GM19043 (cell line): ENCODE measurements at regions not wholly inside any gene's neighbourhood (a gene's known extent, or its start where the extent isn't known, plus 50 kb on each side); places are given as distances from the start of the nearest gene placed in this dataset.
A peak's percentile ranks its signal among the peaks of the same experiment; 100 is the strongest.

Experiments used
- ATAC-seq: cut with Tn5 transposase; IDR thresholded peaks from one replicate; pipeline ENCODE4 v1.9.1; 2021; ENCODE audit warnings: low read depth; ENCODE audit not compliant: unreplicated experiment

DNA sequence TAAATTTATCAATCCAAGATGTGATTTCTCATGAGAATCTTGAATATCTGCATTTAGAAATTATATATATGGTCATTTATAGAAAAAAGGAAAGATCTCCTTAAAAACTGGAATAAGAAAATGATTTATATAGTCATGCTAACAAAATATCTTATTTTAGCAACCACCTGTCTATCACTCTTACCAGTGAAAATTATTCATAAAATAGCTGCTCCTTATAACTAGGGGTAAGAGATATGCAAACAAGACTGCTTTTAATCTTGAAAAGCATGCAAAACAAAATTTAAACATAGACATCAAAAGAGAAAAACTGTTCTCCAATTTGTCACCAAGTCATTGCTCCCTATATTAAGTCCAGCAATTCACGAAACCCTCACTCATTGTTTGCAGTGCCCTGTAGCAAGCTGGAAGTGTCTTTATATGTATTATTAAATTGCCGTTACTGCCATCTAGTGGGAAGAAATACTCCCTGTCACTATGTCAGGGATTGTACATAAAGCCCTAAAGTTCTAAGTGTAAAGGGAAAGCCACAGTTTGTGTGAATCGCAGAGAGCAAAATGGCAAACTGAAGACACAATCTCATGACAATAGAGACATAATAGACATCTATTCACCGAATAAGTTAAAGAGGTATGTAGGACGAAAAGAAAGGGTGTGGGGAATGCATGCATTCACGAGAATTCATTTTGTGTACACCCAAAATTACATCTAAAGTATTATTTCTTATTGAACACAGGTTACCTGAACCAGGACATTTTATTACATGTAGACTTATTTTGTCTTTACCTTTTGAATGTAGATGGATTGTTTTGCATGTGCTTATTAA is 600.5 kb downstream of the USP25 start:
- peak; percentile 85 for ATAC-seq

DNA sequence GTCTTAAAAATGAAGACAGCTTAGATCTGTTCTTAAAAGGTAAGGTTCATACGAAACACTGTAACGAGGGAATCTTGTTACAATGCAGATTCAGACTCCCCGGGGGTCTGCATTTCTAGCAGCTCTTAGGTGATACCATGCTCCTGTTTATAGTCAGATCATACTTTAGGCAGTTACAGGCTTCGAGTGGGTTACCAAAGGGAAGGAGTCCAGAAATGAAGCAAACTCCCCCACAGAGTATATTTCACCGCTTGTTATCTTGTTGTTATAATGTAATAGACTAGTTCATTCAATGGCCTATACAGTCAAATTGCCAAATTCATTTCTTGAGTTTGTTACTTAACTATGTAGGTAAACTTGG is 601.1 kb downstream of the USP25 start:
- no peak for ATAC-seq

DNA sequence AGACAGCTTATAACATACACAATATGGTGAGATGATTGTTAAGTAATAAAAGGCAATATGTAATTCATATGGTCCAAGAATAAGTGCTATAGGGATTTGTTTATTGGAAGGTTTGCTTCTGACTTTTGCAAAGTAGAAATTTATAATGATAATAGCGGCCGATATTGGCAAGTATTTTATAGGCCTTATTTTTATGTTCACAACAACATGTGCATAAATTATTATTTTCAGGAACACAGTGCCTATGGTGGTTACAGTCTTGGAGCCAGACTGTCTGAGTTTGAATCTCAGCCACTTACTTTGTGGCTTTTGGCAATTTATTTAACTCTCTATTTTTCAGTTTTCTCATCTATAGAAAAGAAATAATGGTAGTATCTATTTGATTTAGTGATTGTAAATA is 607.5 kb downstream of the USP25 start:
- ATAC-seq: no peak

DNA sequence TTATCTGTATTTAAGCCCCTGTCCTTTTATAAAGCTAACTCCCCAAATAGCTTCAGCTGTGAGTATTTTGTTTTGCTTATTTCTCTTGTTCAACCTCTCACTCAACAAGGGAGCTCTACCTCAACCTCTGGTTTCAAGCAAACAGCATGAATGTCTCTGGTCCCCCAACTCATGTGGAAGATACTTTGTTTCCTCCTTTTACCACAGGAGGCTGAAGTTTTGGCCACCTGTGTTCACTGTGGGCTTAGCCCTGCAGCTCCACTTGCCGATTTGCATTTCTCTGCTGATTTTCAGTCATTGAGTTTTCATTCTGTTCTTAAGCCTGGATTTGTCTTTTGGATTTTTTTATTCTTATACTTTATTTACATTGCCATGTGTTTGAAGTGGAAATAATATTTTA is 613.1 kb downstream of the USP25 start:
- ATAC-seq: no peak

DNA sequence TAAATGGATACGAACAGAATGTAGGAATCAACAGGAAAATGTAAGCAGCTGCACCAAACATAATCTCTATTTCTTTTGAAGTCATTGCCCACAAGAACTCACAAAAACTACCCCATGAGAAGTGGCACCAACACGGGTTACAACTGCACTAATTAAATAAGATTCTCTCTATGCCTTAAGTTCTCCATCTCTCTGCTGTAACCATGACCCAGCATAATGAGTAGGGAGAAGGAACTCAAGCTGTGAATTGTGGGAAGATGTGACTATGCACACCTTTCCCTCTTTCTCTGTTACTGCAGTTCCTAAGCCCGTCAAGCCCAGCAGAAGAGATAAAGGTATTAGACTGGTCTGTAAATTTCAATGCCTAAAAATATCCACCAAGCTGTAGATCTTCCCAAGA is 614.0 kb downstream of the USP25 start:
- ATAC-seq: no peak

DNA sequence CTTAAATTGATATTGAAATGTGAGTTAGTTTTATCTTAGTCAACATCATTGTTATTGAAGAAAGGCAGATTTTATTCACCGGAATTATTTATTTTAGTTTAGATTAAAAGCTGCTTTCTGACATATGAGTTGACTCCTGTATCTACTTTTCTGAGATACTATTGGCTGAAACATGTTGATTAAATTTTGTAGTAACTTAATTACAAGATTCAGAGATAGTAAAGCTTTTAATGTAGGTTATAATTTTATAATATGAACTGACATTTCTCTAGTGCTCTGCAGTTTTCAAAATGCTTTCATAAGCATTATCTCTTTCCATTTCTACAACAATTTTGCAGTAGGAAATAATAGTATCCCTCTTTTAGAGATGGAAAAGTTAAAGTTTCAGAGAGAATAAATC is 616.0 kb downstream of the USP25 start:
- no peak for ATAC-seq

DNA sequence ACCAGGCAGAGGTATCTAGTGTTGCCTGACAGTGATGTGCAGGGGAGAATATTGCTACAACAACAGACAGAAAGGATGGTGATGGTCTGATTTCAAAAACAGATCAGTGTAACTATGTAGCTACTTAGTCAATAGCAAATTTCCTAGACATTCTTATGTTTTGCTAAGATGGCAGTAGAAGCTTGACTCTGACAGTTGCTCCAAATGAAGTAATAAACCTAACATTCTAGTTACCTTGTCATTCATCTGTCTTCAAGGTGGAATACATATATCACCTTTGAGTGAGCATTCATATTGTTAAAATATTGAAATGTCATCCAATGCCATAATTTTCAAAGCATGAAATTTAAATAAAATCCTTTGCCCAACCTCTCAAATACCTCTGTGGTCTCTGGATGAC is 617.4 kb downstream of the USP25 start:
- no peak for ATAC-seq

DNA sequence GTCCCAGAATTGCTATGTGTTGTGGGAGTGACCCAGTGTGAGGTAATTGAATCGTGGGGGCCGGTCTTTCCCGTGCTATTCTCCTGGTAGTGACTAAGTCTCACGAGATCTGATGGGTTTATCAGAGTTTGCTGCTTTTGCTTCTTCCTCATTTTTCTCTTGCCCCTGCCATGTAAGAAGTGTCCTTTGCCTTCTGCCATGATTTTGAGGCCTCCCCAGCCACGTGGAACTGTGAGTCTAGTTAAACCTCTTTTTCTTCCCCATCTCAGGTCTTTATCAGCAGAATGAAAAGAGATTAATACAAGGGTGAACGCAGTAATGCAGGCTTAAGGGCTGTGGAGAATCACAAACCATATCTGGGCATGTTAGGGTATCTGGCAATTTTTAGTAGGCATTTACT is 624.0 kb downstream of the USP25 start:
- no peak for ATAC-seq

DNA sequence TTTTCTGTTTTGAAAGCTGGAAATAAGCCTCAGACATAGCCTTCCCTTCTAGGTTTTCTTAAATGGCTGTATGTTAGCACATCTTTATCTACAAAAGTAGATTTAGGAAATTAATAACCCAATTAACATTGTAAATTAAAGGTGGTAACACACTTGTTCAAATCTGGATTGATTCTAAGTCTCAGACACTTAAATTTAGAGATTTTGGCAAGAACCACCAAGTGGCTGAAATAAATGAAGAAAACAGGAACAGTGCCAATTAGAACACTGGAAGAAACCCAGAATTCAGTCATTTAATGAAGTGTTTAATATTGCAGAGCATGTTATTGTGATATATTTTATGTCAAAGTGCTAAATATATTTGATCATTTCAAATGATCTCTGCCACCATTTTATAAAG is 628.2 kb downstream of the USP25 start:
- ATAC-seq: no peak

DNA sequence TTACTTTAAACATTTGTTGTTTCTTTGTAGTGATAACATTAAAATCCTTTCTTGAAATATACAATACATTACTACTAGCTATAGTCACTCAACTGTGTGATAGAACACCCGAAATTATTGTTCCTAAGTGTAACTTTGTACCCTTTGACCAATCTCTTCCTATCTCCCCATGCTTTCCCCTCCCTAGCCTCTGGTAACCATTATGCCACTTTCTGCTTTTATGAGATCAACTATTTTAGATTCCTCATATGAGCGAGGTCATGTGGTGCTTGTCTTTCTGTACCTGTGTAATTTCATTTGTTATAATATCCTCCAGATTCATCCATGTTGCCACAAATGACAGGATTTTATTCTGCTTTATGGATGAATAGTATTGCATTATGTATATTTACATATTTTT is 629.0 kb downstream of the USP25 start:
- ATAC-seq: no peak

DNA sequence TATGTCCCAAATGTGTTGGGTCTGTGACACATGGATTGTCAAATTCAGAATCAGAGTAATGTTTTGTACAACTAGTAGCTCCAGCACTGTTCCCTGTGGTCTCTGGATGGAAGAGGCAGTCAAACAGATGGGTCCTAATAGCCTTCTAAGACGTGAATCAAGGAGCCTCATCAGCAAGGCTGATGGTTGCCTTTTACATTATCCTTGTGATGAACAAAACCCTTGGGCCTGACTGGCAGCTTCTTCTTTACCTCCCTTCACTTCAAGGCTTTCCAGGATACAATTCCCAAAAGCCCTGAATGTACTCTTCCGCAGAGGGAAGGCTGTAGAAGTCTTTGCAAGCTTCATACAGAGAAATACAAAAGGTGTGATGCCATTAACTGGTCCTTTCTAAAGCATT is 633.3 kb downstream of the USP25 start:
- ATAC-seq: no peak

DNA sequence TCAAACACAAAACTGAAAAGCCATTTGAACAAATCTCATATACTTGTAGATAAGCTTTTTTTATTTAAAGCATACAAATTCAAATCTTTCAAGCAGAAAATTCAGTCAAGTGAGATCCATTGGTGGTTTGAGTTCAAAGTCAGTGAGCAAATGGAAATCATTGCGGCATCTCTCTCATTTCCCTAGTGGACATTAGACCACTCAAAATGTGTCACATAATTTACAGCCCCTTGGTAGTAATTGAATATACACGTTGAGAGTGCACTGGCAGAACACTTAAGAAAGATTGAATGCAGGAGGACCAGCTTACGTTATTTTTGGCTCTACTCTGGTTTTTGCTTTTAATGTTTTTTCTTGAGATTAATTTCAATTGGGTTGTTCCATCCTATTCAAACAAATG is 633.7 kb downstream of the USP25 start:
- no peak for ATAC-seq

DNA sequence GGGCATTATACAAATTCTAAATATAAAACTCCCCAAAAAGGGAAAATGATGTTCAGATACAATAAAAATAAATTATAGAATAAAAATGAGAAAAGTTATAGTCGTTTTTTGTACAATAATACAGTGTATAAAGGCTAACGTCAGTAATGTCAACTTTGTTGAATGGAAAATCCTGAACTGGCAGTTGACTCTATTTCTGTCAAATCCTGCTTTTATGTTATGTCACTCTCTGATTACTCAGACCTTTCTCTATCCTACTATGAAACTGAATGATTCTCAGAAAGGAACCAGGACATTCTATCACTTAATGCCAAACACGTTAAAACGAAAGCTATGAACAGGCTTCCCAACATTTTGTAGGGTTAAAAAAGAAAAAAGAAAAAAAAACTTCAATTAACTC is 636.4 kb downstream of the USP25 start:
- ATAC-seq: no peak

DNA sequence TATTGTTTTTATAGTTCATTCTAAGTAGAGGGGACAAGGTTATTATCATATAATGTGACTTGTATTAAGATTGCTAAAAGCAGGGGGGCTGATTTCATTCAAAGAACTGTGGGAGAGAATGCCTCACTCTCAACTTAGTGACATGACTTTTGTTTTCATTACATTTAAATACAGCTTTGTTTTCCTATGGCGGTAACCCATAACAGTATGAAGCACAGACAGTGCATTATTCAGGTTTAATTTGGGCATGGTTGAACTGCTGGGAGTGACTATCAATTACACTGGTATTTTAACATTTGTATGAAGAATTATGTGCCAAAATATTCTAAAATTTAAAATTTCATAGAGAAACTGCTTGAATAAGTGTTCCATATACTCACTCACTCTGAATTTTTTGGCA is 637.3 kb downstream of the USP25 start:
- ATAC-seq: no peak

DNA sequence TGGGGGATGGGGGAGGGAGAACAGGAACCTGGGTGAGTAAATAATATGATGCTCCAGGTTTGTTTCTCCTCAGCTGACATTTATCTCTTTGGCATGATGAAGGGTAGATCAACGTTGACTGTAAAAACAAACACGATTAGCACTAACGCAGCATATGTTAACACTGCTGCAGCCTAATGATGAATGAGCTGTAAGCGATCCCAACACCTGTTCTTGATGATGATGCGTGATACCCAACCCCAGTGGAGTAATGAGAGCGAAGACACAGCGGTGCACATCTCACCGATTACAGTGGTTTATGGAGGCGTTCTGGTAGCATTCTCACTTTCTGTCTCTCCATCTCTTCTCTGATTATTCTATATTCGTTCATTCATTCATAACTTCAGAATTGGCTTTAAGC is 640.4 kb downstream of the USP25 start:
- no peak for ATAC-seq

DNA sequence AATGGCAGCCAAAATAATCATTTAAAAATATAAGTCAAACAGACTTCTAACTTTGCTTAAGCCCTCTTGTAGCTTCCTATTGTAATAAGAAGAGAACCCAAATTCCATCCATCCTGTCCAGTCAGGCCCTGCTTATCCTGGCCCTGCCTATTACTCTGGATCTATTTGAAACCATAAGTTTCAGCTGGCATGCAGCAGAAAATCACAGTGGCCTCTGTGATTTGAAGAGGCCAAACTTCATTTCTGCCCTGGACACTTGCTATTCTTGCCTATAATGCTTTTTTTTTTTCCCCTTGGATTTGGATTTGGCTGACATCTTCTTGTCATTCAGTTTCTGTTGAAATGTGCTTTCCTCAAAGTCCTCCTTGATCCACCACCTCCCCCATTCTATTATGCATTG is 642.8 kb downstream of the USP25 start:
- ATAC-seq: no peak

DNA sequence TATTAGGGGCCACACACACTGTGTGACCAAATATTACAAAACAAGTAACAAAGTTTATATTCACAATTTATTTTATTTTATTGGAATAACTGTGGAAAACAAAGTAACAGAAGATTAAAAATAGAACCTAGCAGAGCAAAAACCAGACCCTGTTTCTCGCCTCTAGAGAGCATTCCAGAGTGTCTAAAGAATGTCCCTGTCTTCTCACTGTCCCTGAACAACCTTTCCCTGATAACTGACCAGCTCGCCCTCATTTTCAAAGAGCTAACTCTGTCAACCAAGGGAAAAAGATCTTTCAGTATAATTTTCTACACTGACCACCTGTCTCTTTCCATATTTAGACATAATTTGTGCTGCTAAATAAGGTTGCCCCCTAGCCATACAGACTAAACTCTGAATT is 646.9 kb downstream of the USP25 start:
- ATAC-seq: no peak

DNA sequence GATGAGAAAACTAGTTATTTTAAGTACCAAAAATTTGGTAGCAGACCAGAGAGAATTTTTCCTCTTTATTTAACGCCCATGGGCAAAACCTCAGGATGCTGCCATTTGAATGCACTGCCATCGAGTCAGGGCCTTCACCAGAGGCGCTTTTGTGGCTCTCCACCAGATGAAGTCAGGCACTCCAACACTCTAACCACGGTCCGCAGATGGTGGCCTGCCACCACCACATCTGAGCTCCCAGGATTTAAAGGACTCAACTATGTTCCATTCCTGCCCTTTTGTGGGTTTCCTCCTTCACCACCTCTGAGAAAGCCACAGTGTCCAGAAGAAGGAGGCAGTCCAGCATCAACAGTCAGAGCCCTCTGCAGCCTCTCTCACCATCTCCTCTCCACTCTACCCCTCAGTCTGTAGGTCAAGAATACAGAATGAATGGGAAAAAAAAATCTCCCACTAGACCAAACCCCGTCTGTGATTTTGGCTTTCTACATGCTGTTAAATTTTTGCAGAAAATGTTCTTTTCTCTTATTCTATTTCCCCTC is 647.4 kb downstream of the USP25 start:
- no peak for ATAC-seq

DNA sequence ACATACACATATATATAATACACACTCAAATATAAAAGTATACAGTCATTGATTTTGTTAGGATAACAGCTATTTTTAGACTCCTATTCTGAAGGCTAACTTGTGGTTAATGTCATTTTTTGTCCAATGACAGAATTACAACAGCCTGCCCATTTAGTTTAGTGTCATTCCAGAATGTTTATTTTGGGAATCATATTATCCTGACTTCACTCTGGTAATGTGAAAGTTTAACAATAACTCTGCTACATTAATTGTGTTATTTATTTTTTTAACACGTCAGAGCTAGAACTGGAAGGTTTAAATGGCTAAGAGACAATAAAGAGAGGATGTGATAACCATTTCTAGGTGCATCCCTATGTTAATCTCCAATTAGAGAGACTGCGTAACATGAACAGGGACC is 648.1 kb downstream of the USP25 start:
- ATAC-seq: no peak

DNA sequence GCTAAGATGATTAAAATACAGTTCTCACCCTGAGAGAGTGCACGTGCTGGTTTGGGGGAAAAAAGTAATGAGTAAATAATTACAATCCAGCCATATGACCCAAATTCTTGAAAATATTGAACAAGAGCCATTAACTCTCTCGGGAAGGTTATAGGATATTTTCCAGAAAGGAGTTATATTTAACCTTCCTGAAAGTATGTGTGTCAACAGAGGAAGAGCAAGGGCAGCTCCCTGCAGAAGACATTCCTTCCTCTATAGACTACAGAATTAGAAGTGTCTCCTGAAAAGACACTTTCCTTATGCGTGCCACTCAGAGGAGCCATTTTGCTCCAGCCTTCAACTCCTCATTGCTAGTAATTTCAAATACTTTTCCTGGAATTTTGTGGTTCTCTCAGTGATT is 648.7 kb downstream of the USP25 start:
- ATAC-seq: no peak

DNA sequence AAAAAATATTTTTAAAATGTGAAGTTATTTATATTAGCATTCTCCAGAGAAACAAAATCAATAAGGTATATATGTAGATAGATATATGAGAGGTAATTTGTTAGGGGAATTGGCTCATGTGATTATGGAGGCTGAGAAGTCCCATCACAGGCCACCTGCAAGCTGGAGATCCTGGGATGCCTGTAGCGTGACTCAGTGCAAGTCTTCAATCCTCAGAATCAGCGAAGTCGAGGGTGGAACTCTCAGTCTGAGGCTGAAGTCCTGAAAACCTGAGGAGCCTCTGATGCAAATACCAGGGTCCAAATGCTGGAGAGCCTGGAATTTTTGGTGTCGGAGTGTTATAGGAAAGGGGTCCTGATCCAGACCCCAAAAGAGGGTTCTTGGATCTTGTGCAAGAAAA is 658.5 kb downstream of the USP25 start:
- ATAC-seq: no peak

DNA sequence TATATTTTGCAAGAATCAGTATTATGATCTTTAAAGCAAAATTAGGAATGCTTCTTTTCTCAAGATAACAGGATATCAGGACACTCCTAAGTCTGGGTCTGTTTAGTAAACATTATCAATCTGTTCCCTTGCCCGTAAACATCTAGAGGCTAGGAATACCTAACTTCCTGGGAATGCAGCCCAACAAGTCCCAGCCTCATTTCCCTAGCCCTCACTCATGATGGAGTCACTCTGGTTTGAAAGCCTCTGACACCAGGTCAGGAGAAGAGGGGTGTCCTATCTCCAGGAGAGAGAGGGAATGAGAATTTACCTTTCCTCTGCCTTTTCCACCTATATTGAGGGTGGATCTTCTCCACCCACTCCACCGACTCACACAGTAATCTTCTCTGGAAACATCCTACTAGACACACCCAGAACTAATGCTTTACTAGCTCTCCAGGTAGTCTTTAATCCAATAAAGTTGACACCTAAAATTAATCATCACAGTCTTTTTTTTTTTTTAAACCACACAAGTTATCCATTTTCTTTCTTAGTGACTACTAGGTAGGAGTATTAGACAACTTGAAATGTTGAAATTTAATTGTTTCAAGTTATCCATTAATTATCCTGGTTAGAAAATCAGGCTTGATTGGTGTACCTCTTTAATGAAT is 659.3 kb downstream of the USP25 start:
- ATAC-seq: no peak
